PC-3 (cell line): ENCODE measurements at regions not wholly inside any gene's neighbourhood (a gene's known extent, or its start where the extent isn't known, plus 50 kb on each side); places are given as distances from the start of the nearest gene placed in this dataset.

Experiments
- EZH2 ChIP-seq: fragments of 300-600 bp; sonication (generic); IDR thresholded peaks from one replicate; pipeline ENCODE4 v1.6.1; 2017; ENCODE audit warnings: antibody characterized with exemption, mild to moderate bottlenecking, low read length; ENCODE audit not compliant: unreplicated experiment
- TF ChIP-seq, protein P1 (sequence below): fragments of 300-600 bp; sonication (generic); conservative IDR thresholded peaks from 2 replicates; pipeline ENCODE4 v1.5.1; 2017; ENCODE audit warnings: antibody characterized with exemption, low read depth, mild to moderate bottlenecking, low read length

DNA sequence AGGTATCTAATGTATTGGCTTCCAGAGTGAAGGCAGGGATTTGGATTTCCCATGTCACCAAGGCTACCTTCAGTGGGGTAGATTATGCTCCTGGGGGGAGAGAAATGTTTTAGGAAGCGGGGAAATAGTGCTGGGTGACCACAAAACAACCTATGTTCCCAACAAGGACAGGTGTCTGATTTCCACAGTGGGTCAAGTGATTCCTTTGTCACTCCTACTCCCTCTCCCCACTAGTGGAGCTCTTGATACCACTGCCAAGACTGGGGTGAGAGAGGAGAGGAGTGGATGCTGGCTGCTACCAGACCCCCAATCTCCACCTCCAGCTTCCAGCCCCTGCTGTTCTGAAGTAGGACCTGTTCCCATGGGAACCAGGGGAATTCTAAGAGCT lies 104.3 kb upstream of the FAM78B start:
- TF ChIP-seq, protein P1, sequence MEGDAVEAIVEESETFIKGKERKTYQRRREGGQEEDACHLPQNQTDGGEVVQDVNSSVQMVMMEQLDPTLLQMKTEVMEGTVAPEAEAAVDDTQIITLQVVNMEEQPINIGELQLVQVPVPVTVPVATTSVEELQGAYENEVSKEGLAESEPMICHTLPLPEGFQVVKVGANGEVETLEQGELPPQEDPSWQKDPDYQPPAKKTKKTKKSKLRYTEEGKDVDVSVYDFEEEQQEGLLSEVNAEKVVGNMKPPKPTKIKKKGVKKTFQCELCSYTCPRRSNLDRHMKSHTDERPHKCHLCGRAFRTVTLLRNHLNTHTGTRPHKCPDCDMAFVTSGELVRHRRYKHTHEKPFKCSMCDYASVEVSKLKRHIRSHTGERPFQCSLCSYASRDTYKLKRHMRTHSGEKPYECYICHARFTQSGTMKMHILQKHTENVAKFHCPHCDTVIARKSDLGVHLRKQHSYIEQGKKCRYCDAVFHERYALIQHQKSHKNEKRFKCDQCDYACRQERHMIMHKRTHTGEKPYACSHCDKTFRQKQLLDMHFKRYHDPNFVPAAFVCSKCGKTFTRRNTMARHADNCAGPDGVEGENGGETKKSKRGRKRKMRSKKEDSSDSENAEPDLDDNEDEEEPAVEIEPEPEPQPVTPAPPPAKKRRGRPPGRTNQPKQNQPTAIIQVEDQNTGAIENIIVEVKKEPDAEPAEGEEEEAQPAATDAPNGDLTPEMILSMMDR, result no peak
- no peak for TF ChIP-seq EZH2
